Spleen (tissue), 11 donors: ENCODE measurements at regions not wholly inside any gene's neighbourhood (a gene's known extent, or its start where the extent isn't known, plus 50 kb on each side); places are given as distances from the start of the nearest gene placed in this dataset.

Experiments
- DNase-seq: peaks from one replicate; pipeline ENCODE4 v3.0.0-alpha.2; 2020
- H3K27ac ChIP-seq, 8 donors: fragments of 200-600 bp; sonication (generic) in 7 of 8; 1 replicate in 4 of 8; 2 replicates in 4 of 8; pipeline versions ENCODE4 v1.5.0 to v1.8.0; 2016 to 2021; ENCODE audit warnings: inconsistent platforms in 4 of 8, mild to moderate bottlenecking in 4 of 8, moderate library complexity in 1 of 8
- H3K27me3 ChIP-seq, 7 donors: fragments of 200-600 bp; sonication (generic) in 6 of 7; replicated peaks in 1 of 7; 1 replicate in 4 of 7; 2 replicates in 3 of 7; pipeline versions ENCODE4 v1.5.0 to v1.8.0; 2016 to 2021; ENCODE audit warnings: inconsistent platforms in 3 of 7, mild to moderate bottlenecking in 1 of 7
- H3K36me3 ChIP-seq, 6 donors: fragments of 200-600 bp; sonication (generic) in 5 of 6; 1 replicate in 4 of 6; 2 replicates in 2 of 6; pipeline versions ENCODE4 v1.5.0 to v1.8.0; 2016 to 2021; ENCODE audit warnings: inconsistent platforms in 2 of 6
- H3K4me1 ChIP-seq, 6 donors: fragments of 200-600 bp; sonication (generic) in 5 of 6; 1 replicate in 3 of 6; 2 replicates in 3 of 6; pipeline versions ENCODE4 v1.5.0 to v1.8.0; 2016 to 2021; ENCODE audit warnings: inconsistent platforms in 3 of 6
- H3K4me3 ChIP-seq, 8 donors: fragments of 200-600 bp; sonication (generic) in 7 of 8; 1 replicate in 4 of 8; 2 replicates in 4 of 8; pipeline versions ENCODE4 v1.5.0 to v1.8.0; 2016 to 2021; ENCODE audit warnings: inconsistent platforms in 4 of 8, mild to moderate bottlenecking in 4 of 8, moderate library complexity in 2 of 8
- H3K9me3 ChIP-seq, 8 donors: fragments of 200-600 bp; sonication (generic) in 7 of 8; 1 replicate in 4 of 8; 2 replicates in 4 of 8; pipeline versions ENCODE4 v1.5.0 to v1.8.0; 2016 to 2021; ENCODE audit warnings: inconsistent platforms in 4 of 8
- CTCF ChIP-seq, 11 experiments: fragments of 200-600 bp in 7 of 11; fragments of 450-650 bp in 4 of 11; sonication (generic) in 4 of 11; IDR thresholded peaks in 8 of 11; conservative IDR thresholded peaks in 3 of 11; 1 replicate in 7 of 11; 2 replicates in 4 of 11; pipeline versions ENCODE4 v1.4.0 to v1.8.0; 2016 to 2021; ENCODE audit warnings: antibody characterized with exemption in 11 of 11, inconsistent platforms in 4 of 11, mild to moderate bottlenecking in 1 of 11
- POLR2A ChIP-seq, 3 donors: fragments of 450-650 bp; IDR thresholded peaks; one replicate each; pipeline ENCODE4 v1.5.1; 2017; ENCODE audit warnings: antibody characterized with exemption in 3 of 3, mild to moderate bottlenecking in 1 of 3
- POLR2AphosphoS5 ChIP-seq, 3 donors: sonication (generic); formaldehyde crosslinking; IDR thresholded peaks; one replicate each; pipeline ENCODE4 v1.5.1; 2017; ENCODE audit warnings: antibody characterized with exemption in 3 of 3
- WGBS, 5 donors: extraction: QIAGEN DNeasy Blood & Tissue Kit in 3 of 5; methylation state at CpG; one replicate each; pipeline versions ENCODE4 v1.1.5 to v1.1.7; 2013 to 2018; 5-methylcytosine and 5-hydroxymethylcytosine counted together
- intact Hi-C: fragments of 100-400 bp; cut with DNase I; formaldehyde crosslinking; loops from one replicate; pipeline ENCODE4 v1.15.0; 2023; ENCODE audit warnings: low total_unique reads
- donor health status: healthy with polysubstance abuse.
- donor health status: DM: no; HTN: no; CAD: no; lungs with moderate emphysema.
- donor health status: DM: no; HTN: no; CAD: no.
- donor health status: Bipolar disorder and iron deficiency.
- donor health status: healthy.
- donor health status: DM: no; HTN: no; CAD: no.
- donor health status: DM: yes; HTN: yes; CAD: no.

GRCh38 chr11:135008412-135008811, 596.4 kb upstream of the B3GAT1 start:
- no peak for TF ChIP-seq POLR2A (IDR thresholded peaks at IDR 0.05)
- TF ChIP-seq POLR2AphosphoS5 (IDR thresholded peaks at IDR 0.05): no peak
- TF ChIP-seq CTCF (IDR thresholded peaks at IDR 0.05 in 8 of 11, conservative IDR thresholded peaks at IDR 0.05 in 3 of 11): no peak
- Histone ChIP-seq H3K27ac (no peak overlapping the region), H3K27me3 (peaks cover 0 to 17% (median 0%) of the 10 kb centered on the region in 7 donors), H3K36me3 (no peaks in the 10 kb centered on the region), H3K4me1 (no peaks in the 10 kb centered on the region), H3K9me3 (peaks cover 0 to 15% (median 2%) of the 10 kb centered on the region in 8 donors), H3K4me3 (no peak overlapping the region)
- DNase-seq: no peak
- WGBS, 5 donors: 83 to 92% (median 89%) methylated on average over 4 of the region's 4 CpGs
- intact Hi-C loops: no loop called here

- WGBS, 5 donors: 17 to 45% (median 32%) methylated on average over 4 of the region's 4 CpGs
- intact Hi-C loops: no loop called here
- Histone ChIP-seq H3K27me3 (peaks cover 0 to 17% (median 0%) of the 10 kb centered on the region in 7 donors), H3K27ac (no peak overlapping the region), H3K36me3 (no peaks in the 10 kb centered on the region), H3K9me3 (peaks cover 0 to 15% (median 2%) of the 10 kb centered on the region in 8 donors), H3K4me1 (no peaks in the 10 kb centered on the region), H3K4me3 (no peak overlapping the region)
- TF ChIP-seq POLR2A (IDR thresholded peaks at IDR 0.05): no peak
- no peak for TF ChIP-seq POLR2AphosphoS5 (IDR thresholded peaks at IDR 0.05)
- no peak for TF ChIP-seq CTCF (IDR thresholded peaks at IDR 0.05 in 8 of 11, conservative IDR thresholded peaks at IDR 0.05 in 3 of 11)
- no peak for DNase-seq
These were observed 596.0 kb upstream of the B3GAT1 start for GRCh38 chr11:135008001-135008405.

- H3K27me3 ChIP-seq: peaks cover 0 to 17% (median 0%) of the 10 kb centered on the region in 7 donors
- no peak overlapping the region for H3K27ac ChIP-seq
- no peak overlapping the region for H3K4me3 ChIP-seq
- DNase-seq: no peak
- H3K9me3 ChIP-seq: peaks cover 0 to 8% (median 0%) of the 10 kb centered on the region in 8 donors
- WGBS, 5 donors: 57 to 77% (median 67%) methylated on average over 4 of the region's 4 CpGs
- TF ChIP-seq CTCF (IDR thresholded peaks at IDR 0.05 in 8 of 11, conservative IDR thresholded peaks at IDR 0.05 in 3 of 11) (no peak), POLR2AphosphoS5 (IDR thresholded peaks at IDR 0.05) (no peak), POLR2A (IDR thresholded peaks at IDR 0.05) (no peak)
- H3K4me1 ChIP-seq: no peaks in the 10 kb centered on the region
- intact Hi-C loops: no loop called here
- H3K36me3 ChIP-seq: no peaks in the 10 kb centered on the region
These were observed 594.8 kb upstream of the B3GAT1 start for GRCh38 chr11:135006800-135007199.

- no peak overlapping the region for H3K4me3 ChIP-seq
- intact Hi-C loops: no loop called here
- no peaks in the 10 kb centered on the region for H3K36me3 ChIP-seq
- TF ChIP-seq CTCF (IDR thresholded peaks at IDR 0.05 in 8 of 11, conservative IDR thresholded peaks at IDR 0.05 in 3 of 11) (no peak), POLR2A (IDR thresholded peaks at IDR 0.05) (no peak)
- H3K4me1 ChIP-seq: no peaks in the 10 kb centered on the region
- WGBS, 5 donors: 44 to 59% (median 58%) methylated on average over 5 of the region's 5 CpGs
- H3K27me3 ChIP-seq: peaks cover 0 to 24% (median 0%) of the 10 kb centered on the region in 7 donors
- no peak overlapping the region for H3K27ac ChIP-seq
- H3K9me3 ChIP-seq: no peaks in the 10 kb centered on the region
- DNase-seq: no peak
These were observed 592.5 kb upstream of the B3GAT1 start for GRCh38 chr11:135004495-135004894.
